GM12892 (cell line): ENCODE measurements at regions not wholly inside any gene's neighbourhood (a gene's known extent, or its start where the extent isn't known, plus 50 kb on each side); places are given as distances from the start of the nearest gene placed in this dataset.

Source experiments
- POLR2A ChIP-seq: IDR thresholded peaks from 2 replicates; pipeline ENCODE4 v1.6.1; 2011; ENCODE audit warnings: low read depth, low read length, control low read depth
- POLR2AphosphoS5 ChIP-seq: IDR thresholded peaks from 2 replicates; pipeline ENCODE4 v1.6.1; 2011; ENCODE audit warnings: low read depth, low read length, control low read depth

GRCh38 chr9:74032421-74032820 lies 464.7 kb upstream of the RORB start:
- TF ChIP-seq POLR2AphosphoS5 (no peak), POLR2A (no peak)
